ENCODE measurements at regions not wholly inside any gene's neighbourhood (a gene's known extent, or its start where the extent isn't known, plus 50 kb on each side); places are given as distances from the start of the nearest gene placed in this dataset.

DNA sequence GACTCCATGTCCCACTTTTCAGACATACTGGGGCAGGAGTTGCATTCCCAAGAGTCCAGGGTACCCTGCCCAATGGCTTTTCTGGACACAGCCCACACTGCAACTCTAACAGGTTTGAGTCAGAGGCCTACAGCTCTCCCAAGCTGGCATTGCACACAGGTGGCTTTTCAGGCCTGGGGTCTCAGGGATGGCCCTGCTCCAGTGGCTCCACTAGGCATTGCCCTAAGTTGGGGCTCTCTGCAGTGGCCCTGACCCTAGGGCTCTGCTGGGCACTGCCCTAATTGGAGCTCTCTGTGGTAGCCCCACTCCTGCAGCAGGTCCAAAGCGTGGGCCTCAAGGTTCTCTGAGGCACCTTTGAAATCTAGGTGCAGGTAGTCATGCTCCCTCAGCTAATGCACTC, 408.8 kb downstream of the SUCLA2 start:
- H3K27ac ChIP-seq, result no peak overlapping the region
- intact Hi-C loops (cut with DNase I), result no loop called here
- no peaks in the 10 kb centered on the region for H3K27me3 ChIP-seq
- H3K9me3 ChIP-seq, result no peaks in the 10 kb centered on the region
- H3K36me3 ChIP-seq, result no peaks in the 10 kb centered on the region
- TF ChIP-seq, protein P1, sequence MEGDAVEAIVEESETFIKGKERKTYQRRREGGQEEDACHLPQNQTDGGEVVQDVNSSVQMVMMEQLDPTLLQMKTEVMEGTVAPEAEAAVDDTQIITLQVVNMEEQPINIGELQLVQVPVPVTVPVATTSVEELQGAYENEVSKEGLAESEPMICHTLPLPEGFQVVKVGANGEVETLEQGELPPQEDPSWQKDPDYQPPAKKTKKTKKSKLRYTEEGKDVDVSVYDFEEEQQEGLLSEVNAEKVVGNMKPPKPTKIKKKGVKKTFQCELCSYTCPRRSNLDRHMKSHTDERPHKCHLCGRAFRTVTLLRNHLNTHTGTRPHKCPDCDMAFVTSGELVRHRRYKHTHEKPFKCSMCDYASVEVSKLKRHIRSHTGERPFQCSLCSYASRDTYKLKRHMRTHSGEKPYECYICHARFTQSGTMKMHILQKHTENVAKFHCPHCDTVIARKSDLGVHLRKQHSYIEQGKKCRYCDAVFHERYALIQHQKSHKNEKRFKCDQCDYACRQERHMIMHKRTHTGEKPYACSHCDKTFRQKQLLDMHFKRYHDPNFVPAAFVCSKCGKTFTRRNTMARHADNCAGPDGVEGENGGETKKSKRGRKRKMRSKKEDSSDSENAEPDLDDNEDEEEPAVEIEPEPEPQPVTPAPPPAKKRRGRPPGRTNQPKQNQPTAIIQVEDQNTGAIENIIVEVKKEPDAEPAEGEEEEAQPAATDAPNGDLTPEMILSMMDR (IDR thresholded peaks at IDR 0.05), result no peak
- no peaks in the 10 kb centered on the region for H3K4me1 ChIP-seq
- no peak overlapping the region for H3K4me3 ChIP-seq
- no peak for DNase-seq (ENCODE audit: low spot score in 2 of 2)

DNA sequence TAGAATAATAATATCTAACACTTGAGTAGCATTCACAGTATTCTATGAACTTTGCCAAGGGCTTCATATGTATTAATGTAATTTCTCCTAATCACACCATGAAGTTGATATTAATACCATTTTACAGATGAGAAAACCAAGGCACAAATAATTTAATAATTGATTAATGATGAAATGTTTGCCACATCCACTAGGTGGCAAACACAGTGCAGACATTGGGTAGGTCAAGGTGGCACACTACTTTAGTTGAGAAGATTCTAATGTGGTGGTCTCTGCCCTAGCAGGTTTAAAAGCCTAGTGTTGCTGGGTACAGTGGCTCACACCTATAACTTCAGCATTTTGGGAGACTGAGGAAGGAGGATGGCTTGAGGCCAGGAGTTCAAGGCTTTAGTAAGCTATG, 412.4 kb downstream of the SUCLA2 start:
- no peak for DNase-seq (ENCODE audit: low spot score in 2 of 2)
- intact Hi-C loops (cut with DNase I), result no loop called here
- TF ChIP-seq, protein P1 (IDR thresholded peaks at IDR 0.05), result no peak

DNA sequence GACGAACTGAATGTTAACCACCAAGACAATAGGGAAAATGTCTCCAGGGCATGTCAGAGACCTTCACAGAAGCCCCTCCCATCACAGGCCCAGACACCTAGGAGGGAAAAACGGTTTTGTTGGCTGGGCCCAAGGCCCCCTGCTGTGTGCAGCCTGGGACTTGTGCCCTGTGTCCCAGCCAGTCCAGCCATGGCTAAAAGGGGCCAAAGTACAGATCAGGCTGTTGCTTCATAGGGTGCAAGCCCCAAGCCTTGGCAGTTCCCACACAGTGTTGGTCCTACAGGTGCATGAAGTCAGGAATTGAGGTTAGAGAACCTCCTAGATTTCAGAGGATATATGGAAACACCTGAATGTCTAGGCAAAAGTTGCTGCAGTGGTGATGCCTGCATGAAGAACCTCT, 428.7 kb downstream of the SUCLA2 start:
- intact Hi-C loops (cut with DNase I), result no loop called here
- H3K4me3 ChIP-seq, result no peak overlapping the region
- TF ChIP-seq, protein P1 (IDR thresholded peaks at IDR 0.05), result no peak
- DNase-seq (ENCODE audit: low spot score in 2 of 2), result no peak
- no peaks in the 10 kb centered on the region for H3K36me3 ChIP-seq
- H3K4me1 ChIP-seq, result no peaks in the 10 kb centered on the region
- peaks cover 0 to 32% of the 10 kb centered on the region in 2 donors for H3K9me3 ChIP-seq
- H3K27me3 ChIP-seq, result no peaks in the 10 kb centered on the region
- no peak overlapping the region for H3K27ac ChIP-seq

More for the DNA sequence above, 412.4 kb downstream of the SUCLA2 start:
- H3K4me1 ChIP-seq, result no peaks in the 10 kb centered on the region
- H3K27me3 ChIP-seq, result no peaks in the 10 kb centered on the region
- H3K27ac ChIP-seq, result no peak overlapping the region
- H3K4me3 ChIP-seq, result no peak overlapping the region
- no peaks in the 10 kb centered on the region for H3K9me3 ChIP-seq
- H3K36me3 ChIP-seq, result no peaks in the 10 kb centered on the region

DNA sequence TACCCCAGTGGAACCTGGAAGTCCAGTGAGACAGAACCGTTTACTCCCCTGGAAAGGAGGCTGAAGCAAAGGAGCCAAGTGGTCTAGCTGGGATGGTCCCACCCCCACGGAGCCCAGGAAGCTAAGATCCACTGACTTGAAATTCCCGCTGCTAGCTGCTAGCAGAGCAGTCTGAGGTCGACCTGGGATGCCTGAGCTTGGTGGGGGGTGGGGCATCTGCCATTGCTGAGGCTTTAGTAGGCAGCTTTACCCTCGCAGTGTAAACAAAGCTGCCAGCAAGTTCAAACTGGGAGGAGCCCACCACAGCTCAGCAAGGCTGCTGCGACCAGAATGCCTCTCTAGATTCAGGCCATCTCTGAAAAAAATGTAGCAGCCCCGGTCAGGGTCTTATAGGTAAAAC, 437.0 kb downstream of the SUCLA2 start:
- H3K27ac ChIP-seq, result no peak overlapping the region
- peaks cover 0 to 4% of the 10 kb centered on the region in 2 donors for H3K9me3 ChIP-seq
- H3K36me3 ChIP-seq, result no peaks in the 10 kb centered on the region
- DNase-seq (ENCODE audit: low spot score in 2 of 2), result no peak
- intact Hi-C loops (cut with DNase I), result no loop called here
- no peaks in the 10 kb centered on the region for H3K4me1 ChIP-seq
- H3K4me3 ChIP-seq, result no peak overlapping the region
- H3K27me3 ChIP-seq, result no peaks in the 10 kb centered on the region
- TF ChIP-seq, protein P1 (IDR thresholded peaks at IDR 0.05), result no peak

DNA sequence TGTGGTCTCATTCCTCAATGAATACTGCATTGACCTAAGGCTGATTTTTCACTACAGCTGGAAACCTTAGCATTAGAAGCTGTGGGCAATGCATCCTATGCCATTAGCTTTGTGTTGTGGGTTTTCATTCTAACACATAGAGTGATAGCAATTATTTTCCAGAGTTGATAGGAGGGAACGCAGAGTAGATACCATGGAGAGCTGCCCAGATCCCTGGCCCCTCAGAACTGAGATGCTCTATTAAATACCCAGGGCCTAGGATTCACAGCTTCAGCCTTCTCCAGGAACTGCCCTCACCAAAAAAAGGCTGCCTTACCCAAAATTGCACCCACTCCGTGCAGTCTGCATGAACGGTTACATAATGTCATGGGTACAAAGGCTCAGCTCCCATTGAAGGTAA, 444.4 kb downstream of the SUCLA2 start:
- DNase-seq (ENCODE audit: low spot score in 2 of 2), result no peak
- Histone ChIP-seq H3K36me3 (no peaks in the 10 kb centered on the region), H3K4me3 (no peak overlapping the region), H3K4me1 (no peaks in the 10 kb centered on the region), H3K27ac (no peak overlapping the region), H3K27me3 (no peaks in the 10 kb centered on the region), H3K9me3 (no peaks in the 10 kb centered on the region)
- TF ChIP-seq, protein P1 (IDR thresholded peaks at IDR 0.05), result no peak
- intact Hi-C loops (cut with DNase I), result no loop called here

DNA sequence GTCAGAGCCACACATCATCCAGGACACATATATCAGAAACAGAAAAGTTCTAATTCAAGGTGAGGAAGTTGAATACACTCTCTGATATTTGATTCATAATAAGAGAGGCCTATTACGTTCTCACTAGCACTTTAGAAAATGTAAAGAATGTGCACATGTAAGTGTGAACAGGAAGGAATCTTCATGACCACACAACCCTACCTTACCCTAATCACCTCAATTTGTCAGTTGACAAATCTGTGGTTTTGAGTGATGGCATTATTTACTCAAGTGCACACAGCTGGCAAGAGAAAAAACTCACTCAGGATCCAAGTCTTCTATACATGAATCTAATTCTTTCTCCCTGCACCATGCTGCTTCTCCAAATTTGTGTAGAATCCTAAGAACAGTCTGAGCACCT, 445.8 kb downstream of the SUCLA2 start:
- H3K27me3 ChIP-seq, result no peaks in the 10 kb centered on the region
- TF ChIP-seq, protein P1 (IDR thresholded peaks at IDR 0.05), result no peak
- intact Hi-C loops (cut with DNase I), result no loop called here
- H3K27ac ChIP-seq, result no peak overlapping the region
- no peaks in the 10 kb centered on the region for H3K36me3 ChIP-seq
- no peaks in the 10 kb centered on the region for H3K4me1 ChIP-seq
- H3K4me3 ChIP-seq, result no peak overlapping the region
- no peak for DNase-seq (ENCODE audit: low spot score in 2 of 2)
- no peaks in the 10 kb centered on the region for H3K9me3 ChIP-seq
